HEK293T (cell line): ENCODE measurements at regions not wholly inside any gene's neighbourhood (a gene's known extent, or its start where the extent isn't known, plus 50 kb on each side); places are given as distances from the start of the nearest gene placed in this dataset.

ENCODE experiments used
- ARNT ChIP-seq: fragments of 450-650 bp; IDR thresholded peaks from 2 replicates; pipeline ENCODE4 v1.6.1; 2017; ENCODE audit warnings: mild to moderate bottlenecking
- BHLHE40 ChIP-seq: fragments of 450-650 bp; IDR thresholded peaks from 2 replicates; pipeline ENCODE4 v1.6.1; 2016; ENCODE audit warnings: mild to moderate bottlenecking, moderate library complexity, borderline replicate concordance
- CTBP1 ChIP-seq: fragments of 450-650 bp; IDR thresholded peaks from 2 replicates; pipeline ENCODE4 v1.6.1; 2016; ENCODE audit warnings: borderline replicate concordance
- ELF4 ChIP-seq: fragments of 450-650 bp; IDR thresholded peaks from 2 replicates; pipeline ENCODE4 v1.6.1; 2017; ENCODE audit warnings: antibody characterized with exemption
- FOXA1 ChIP-seq: fragments of 450-650 bp; IDR thresholded peaks from 2 replicates; pipeline ENCODE4 v1.6.1; 2016; ENCODE audit warnings: mild to moderate bottlenecking
- FOXM1 ChIP-seq: fragments of 450-650 bp; IDR thresholded peaks from 2 replicates; pipeline ENCODE4 v1.6.1; 2017; ENCODE audit warnings: mild to moderate bottlenecking, borderline replicate concordance
- NFRKB ChIP-seq: fragments of 450-650 bp; IDR thresholded peaks from 2 replicates; pipeline ENCODE4 v1.6.1; 2016; ENCODE audit warnings: mild to moderate bottlenecking, moderate library complexity
- PKNOX1 ChIP-seq: fragments of 450-650 bp; IDR thresholded peaks from 2 replicates; pipeline ENCODE4 v1.6.1; 2016
- SP1 ChIP-seq: fragments of 450-650 bp; IDR thresholded peaks from 2 replicates; pipeline ENCODE4 v1.6.1; 2017

- no peak for TF ChIP-seq ELF4
- no peak for TF ChIP-seq NFRKB
- no peak for TF ChIP-seq SP1
- TF ChIP-seq CTBP1: no peak
- no peak for TF ChIP-seq PKNOX1
- no peak for TF ChIP-seq FOXA1
- no peak for TF ChIP-seq ARNT
- TF ChIP-seq BHLHE40: no peak
- no peak for TF ChIP-seq FOXM1
Observed at GRCh38 chr5:166980666-166981065, 1310.8 kb upstream of the WWC1 start.
